ENCODE measurements at regions not wholly inside any gene's neighbourhood (a gene's known extent, or its start where the extent isn't known, plus 50 kb on each side); places are given as distances from the start of the nearest gene placed in this dataset.
"Not testable (repeated sequence)": the region's sequence is repeated elsewhere in the genome, so short reads cannot be mapped to it uniquely, and the experiment has no call there.

DNA sequence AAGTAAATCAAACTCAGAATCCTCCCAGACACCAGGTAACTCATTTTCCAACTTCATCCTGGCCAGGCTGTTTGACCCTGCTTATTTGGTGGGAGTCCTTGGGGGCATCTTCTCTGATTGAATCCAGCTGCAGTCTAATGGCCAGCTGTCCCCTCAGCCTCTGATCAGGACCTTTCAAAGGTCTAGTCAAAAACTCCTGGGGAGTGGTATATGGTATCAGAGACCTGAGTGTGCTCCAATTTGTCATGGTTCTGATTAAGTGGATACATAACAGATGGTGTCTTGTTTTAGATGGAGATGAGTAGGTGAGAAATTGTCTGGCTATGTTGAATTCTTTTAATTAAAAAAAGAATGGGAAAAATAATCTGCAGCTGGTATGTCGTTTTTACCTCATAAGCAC, 842.6 kb upstream of the ACVR2A start:
- WGBS, 2 donors (ENCODE audit: low coverage in 1 of 2): 57 to 87% methylated on average over 1 of the region's 1 CpG
- ATAC-seq: no peak
- H3K36me3 ChIP-seq: no peaks in the 10 kb centered on the region
- peaks cover 0 to 6% (median 0%) of the 10 kb centered on the region in 3 donors for H3K4me1 ChIP-seq
- no peak overlapping the region for H3K4me3 ChIP-seq
- TF ChIP-seq CTCF (IDR thresholded peaks at IDR 0.05) (no peak), EP300 (IDR thresholded peaks at IDR 0.05) (no peak), POLR2AphosphoS5 (IDR thresholded peaks at IDR 0.05) (no peak), POLR2A (IDR thresholded peaks at IDR 0.05) (no peak)
- no peaks in the 10 kb centered on the region for H3K27me3 ChIP-seq
- no peaks in the 10 kb centered on the region for H3K9me3 ChIP-seq
- H3K27ac ChIP-seq: no peak overlapping the region

DNA sequence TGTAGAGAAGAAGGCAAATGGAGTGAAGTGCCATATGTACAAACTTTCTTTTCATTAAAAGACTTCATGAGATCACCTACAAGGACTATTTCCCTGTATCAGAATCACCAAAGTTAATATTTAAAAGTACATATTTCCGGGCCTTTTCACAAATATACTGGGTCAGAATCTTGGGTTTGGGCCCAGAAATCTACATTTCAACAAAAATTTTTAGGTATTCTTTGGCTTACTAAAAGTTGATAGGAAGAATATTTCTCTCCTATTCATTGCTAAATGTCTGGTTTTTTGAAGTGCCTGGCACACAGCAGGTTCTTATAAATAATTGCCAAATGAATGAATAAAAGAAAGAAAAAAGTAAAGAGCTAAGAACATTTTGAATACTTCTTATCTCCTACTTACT, 843.8 kb upstream of the ACVR2A start:
- no peak for ATAC-seq
- no peaks in the 10 kb centered on the region for H3K27me3 ChIP-seq
- H3K27ac ChIP-seq: no peak overlapping the region
- no peak for TF ChIP-seq POLR2AphosphoS5 (IDR thresholded peaks at IDR 0.05)
- no peak for TF ChIP-seq CTCF (IDR thresholded peaks at IDR 0.05)
- TF ChIP-seq EP300 (IDR thresholded peaks at IDR 0.05): no peak
- no peak for TF ChIP-seq POLR2A (IDR thresholded peaks at IDR 0.05)
- peaks cover 0 to 6% (median 0%) of the 10 kb centered on the region in 3 donors for H3K4me1 ChIP-seq
- 62 to 72% methylated on average over 1 of the region's 1 CpG for WGBS, 2 donors (ENCODE audit: low coverage in 1 of 2)
- H3K9me3 ChIP-seq: no peaks in the 10 kb centered on the region
- H3K36me3 ChIP-seq: no peaks in the 10 kb centered on the region
- H3K4me3 ChIP-seq: no peak overlapping the region

- not testable (repeated sequence) for ATAC-seq, H3K27ac ChIP-seq
- WGBS, 2 donors (ENCODE audit: low coverage in 1 of 2): 93 to 100% methylated on average over 2 of the region's 2 CpGs
These were observed 844.7 kb upstream of the ACVR2A start for GRCh38 chr2:147000151-147000550.

DNA sequence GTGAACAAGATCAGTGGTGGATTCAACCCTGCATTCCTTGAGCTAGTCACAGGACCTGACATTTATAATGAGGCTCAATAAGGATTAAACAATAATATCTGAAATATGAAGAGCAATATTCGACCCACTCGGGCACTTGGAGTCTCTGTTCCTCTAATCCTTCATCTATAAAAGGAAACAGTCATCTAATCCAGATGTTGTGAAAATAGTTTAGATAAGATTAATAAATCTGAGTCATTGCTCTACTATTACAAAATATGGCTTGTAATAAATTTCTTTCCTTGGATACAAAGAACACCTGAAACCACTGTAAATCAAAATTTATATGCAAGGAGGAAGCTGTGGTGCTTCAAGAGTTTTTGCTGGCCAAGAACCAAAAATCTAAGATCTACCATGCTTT, 846.9 kb upstream of the ACVR2A start:
- Histone ChIP-seq H3K36me3 (no peaks in the 10 kb centered on the region), H3K9me3 (no peaks in the 10 kb centered on the region), H3K27me3 (no peaks in the 10 kb centered on the region), H3K4me3 (no peak overlapping the region), H3K27ac (no peak overlapping the region), H3K4me1 (peaks cover 0 to 6% (median 0%) of the 10 kb centered on the region in 3 donors)
- WGBS, 2 donors (ENCODE audit: low coverage in 1 of 2): 25 to 44% methylated on average over 2 of the region's 2 CpGs
- TF ChIP-seq POLR2AphosphoS5 (IDR thresholded peaks at IDR 0.05) (no peak), EP300 (IDR thresholded peaks at IDR 0.05) (no peak), POLR2A (IDR thresholded peaks at IDR 0.05) (no peak), CTCF (IDR thresholded peaks at IDR 0.05) (no peak)
- ATAC-seq: no peak

More at GRCh38 chr2:147000151-147000550, 844.7 kb upstream of the ACVR2A start:
- not testable (repeated sequence) for H3K4me3 ChIP-seq, H3K36me3 ChIP-seq, H3K4me1 ChIP-seq, H3K27me3 ChIP-seq, H3K9me3 ChIP-seq

DNA sequence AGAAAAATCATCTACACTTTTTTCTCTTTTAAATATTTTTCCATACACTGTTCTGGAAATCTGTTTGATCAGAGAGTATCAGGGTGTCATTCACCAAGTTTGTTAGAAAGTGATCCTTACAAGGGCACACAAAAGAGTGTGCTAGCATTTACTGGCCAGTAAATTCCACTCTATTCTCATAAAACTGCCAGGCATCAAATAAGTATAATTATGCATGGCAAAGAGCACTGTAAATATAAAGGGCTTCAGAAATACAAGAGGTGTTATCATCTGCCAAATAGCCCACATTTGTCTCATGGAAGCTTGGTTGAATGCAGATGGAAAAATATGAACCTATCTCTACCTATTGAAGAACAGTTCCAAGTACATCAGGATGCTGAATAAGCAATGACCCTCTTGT, 847.3 kb upstream of the ACVR2A start:
- TF ChIP-seq POLR2A (IDR thresholded peaks at IDR 0.05) (no peak), EP300 (IDR thresholded peaks at IDR 0.05) (no peak), POLR2AphosphoS5 (IDR thresholded peaks at IDR 0.05) (no peak), CTCF (IDR thresholded peaks at IDR 0.05) (no peak)
- Histone ChIP-seq H3K27me3 (no peaks in the 10 kb centered on the region), H3K36me3 (no peaks in the 10 kb centered on the region), H3K27ac (no peak overlapping the region), H3K9me3 (no peaks in the 10 kb centered on the region), H3K4me1 (peaks cover 0 to 6% (median 0%) of the 10 kb centered on the region in 3 donors), H3K4me3 (no peak overlapping the region)
- ATAC-seq: no peak

DNA sequence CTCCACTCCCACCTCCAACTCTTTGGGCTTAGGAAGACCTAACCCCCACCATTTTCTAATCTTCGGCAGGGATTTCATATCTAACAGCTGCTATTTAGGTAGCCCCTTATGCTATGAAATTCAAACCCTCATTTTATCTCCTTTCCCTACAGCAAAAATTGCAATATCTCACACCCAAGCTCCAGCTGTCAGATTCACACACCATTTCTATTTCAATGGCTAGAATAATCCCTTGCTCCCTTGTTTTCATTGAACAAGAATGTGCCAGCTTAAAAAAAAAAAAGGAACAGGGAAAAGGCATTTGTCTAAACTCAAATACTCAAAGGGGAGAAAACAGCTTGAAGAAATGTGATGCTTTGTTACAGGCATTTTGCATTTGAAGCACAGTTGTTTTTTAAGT, 850.6 kb upstream of the ACVR2A start:
- H3K27ac ChIP-seq: no peak overlapping the region
- peaks cover 0 to 6% (median 0%) of the 10 kb centered on the region in 3 donors for H3K4me1 ChIP-seq
- TF ChIP-seq POLR2A (IDR thresholded peaks at IDR 0.05): no peak
- no peak for TF ChIP-seq POLR2AphosphoS5 (IDR thresholded peaks at IDR 0.05)
- TF ChIP-seq CTCF (IDR thresholded peaks at IDR 0.05): no peak
- no peak for TF ChIP-seq EP300 (IDR thresholded peaks at IDR 0.05)
- no peaks in the 10 kb centered on the region for H3K36me3 ChIP-seq
- ATAC-seq: no peak
- H3K4me3 ChIP-seq: no peak overlapping the region
- 73 to 89% methylated on average over 1 of the region's 1 CpG for WGBS, 2 donors (ENCODE audit: low coverage in 1 of 2)
- no peaks in the 10 kb centered on the region for H3K27me3 ChIP-seq
- no peaks in the 10 kb centered on the region for H3K9me3 ChIP-seq
